Stimulated activated CD4-positive, alpha-beta T cell treated with anti-CD3 and anti-CD28 coated beads, Interleukin-2, amount 100 ng/mL, for 48 hours (primary cell): ENCODE measurements at regions not wholly inside any gene's neighbourhood (a gene's known extent, or its start where the extent isn't known, plus 50 kb on each side); places are given as distances from the start of the nearest gene placed in this dataset.

Experiments
- DNase-seq, 2 donors: peaks; one replicate each; pipeline ENCODE4 v3.0.0-alpha.2; 2020

DNA sequence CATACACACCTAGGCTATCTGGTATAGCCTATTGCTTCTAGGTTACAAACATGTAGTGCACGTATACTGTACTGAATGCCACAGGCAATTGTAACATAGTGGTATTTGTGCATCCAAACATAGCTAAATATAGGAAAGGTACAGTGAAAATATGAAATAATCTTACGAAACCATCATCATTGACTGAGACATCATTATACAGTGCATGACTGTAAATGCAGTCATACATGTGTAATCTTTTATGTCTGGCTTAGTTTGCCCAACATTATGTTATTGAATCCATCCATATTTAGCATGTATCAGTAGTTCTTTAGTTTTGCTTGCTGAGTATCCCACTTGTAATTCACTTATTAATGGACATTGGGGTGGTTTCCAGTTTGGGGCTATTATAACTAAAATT lies 124.9 kb downstream of the CYLD start:
- DNase-seq = no peak

DNA sequence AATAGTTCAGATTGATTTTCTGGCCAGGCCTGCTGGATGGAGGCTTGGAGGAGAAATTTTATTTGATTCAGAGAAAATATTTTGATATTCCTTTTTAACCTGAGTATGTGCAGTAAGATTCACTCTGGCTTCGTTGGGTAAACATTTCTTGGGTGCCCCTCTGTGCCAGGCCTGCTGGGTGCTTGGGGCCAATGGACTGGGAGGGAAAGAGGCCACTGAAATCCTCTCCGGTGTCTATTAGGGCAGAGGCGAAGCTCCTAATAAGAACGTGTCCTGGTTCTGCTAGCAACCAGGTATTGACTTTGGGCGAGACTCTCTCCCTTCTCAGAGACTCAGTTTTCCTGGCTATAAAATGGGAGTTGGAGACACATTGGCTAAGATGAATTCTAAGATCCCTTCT lies 122.5 kb downstream of the CYLD start:
- DNase-seq = no peak

DNA sequence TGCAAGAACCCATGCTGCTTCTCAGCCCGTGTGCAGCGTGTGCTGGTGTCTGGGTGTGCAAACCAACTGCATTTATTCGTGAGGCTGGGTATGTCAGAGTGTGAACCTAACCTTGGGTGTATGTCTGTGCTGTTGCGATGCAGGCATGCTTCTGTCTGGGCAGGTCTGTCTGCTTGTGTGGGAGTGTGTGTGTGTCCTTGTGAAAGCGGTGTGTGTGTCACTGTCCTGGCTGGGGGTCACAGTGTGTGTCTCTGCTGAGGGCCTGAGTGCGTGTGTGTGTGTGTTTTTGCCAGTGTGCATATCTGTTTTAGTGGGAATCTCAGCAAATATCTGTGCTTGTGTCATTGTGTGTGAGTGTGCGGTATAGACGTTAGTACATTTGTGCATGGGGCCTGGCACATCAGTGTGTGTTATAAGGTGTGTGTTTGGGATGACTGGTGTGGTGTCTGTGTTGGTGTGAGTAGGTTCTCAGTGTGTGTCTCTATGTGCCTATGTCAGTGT lies 121.8 kb downstream of the CYLD start:
- DNase-seq = no peak

DNA sequence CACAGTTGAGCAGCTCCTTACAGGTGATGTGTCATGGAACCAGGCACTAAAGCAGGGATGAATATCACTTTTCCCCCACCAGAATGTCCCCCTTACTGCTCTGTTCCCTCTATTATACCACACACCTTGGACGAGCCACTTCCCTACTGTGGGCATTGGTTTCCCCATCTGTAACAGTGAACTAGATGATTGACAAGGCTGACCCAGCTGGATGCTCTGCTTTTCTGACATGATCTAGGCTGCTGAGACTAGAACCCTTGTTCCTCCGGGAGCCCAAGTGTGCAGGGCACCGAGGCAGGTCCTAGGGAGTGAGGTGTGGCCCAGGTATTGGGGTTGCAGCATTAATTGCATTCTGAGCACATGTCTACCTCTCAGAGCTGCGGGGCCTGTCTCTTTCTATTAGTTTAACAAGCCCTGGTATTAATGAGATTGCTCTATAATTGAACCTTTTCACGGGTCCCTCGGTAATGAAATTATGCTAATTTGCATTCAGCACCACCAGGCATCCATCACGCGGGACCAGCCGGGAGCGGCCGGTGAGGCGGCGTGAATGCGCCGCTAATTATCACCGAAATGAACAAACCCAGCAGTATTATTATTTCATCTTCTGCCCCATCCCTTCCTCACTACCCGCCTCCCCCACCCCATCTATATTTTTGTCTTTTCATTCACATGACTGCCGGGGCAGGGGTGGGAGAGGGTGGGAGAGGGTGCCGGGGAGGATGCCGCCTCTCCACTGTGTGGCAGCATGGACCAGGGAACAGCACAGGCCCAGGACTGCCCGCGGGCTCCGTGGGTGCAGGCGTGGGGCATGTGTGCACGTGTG lies 121.1 kb downstream of the CYLD start:
- DNase-seq = no peak

DNA sequence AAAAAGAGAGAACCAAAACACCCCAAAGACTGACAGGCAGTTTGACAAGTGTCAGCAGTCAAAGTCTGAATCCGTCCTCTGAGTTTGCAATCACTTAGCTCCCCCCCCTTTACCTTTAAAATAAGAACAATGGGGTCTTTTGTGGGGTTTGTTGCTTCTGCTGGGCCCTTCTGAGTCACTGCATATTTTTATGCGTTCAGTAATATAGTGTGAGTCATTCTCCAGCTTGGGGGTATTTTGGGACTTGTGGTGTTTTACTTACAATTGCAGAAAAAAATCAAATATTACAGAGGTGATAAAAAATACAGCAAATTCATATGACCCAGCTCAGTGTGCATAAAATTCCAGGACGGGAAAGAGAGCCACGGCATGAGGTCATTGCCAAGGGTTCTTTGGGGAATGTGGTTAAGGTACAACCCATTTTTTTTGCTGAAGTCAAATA lies 120.1 kb downstream of the CYLD start:
- no peak for DNase-seq

DNA sequence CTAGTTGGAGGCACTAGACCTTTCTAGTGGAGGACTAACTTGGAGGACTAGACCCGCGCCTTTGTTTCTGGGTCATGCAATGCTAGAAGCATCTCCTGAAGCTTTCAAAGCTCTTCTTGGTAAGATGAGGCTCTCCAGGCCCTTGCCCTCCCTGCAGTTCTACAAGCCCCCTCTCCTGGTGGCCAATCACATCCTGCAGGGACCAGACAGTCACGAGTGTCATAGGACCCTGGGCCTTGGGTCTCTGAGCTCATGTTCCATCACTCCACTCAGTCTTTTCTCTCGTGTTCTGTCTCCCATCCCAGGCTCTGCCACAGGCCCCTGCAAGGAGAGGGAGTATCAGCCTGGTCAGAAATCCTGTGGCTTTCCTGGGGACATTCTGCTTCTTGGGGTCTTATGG lies 119.6 kb downstream of the CYLD start:
- DNase-seq = no peak

DNA sequence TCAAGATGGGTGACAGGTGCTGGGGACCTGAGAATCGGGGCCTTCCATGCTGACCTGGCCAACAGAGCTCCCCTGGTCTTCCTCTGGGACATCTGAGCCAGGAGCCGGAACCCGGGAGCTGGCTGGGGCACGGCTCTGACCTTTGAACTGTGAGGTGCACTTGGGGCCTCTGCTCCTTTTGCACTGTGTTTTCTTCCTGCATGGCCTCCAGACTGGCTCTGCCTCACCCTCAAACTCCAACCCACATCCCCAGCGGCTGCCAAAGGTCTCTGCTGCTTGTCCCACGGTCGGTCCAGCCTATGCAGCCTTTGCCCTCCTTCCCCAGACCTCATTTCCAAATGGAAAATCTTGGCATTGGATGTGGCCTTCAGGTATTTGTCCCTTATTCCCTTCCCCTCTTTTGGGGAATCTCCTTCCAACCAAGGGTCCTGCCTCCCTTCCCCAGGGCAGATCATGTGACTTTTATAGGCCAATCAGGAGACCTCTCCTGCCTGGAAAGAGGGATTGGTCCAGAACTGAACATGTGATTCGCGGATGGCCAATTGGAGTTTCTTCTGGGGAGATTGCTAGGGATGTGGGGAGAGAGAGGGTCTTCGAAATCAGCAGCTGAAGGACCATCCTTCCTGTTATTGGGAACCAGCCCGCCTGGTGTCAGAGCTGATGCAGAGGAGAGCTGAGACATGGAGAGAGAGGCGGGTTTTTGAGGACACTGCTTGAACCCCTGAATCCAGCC lies 117.9 kb downstream of the CYLD start:
- DNase-seq = no peak

DNA sequence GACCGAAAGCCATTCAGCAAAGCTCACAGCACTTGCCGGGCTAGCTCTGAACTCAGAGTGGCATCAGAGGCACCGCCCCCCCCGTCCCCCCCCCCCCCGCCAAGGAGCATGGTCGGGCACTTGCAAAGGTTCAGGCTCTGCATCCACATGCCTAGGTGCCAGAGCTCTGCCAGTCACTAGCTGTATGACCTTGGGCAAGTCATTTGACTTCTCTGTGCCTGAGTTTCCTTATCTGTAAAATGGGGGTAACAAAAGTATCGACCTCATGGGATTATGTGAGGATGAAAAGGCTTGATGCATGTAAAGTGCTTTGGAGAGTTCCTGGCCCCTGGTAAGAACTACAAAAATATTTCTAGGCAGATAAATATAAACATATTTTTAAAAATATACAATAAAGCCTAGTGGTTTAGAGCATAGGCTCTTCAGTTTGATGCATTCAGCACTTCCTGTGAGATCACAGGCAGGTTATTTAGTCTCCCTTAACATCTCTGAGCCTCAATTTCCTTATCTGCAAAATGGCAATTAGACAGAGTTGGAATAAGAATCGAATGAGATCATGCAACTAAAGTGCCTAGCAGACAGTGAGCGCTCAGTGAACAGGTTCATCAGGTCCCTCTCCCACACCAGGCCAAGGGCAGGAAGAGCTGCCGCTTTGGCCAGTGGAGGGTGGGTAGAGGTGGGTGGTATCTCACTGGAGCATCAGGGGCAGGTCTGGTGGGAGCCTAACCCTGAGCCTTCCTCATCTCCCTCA lies 117.2 kb downstream of the CYLD start:
- DNase-seq = no peak

DNA sequence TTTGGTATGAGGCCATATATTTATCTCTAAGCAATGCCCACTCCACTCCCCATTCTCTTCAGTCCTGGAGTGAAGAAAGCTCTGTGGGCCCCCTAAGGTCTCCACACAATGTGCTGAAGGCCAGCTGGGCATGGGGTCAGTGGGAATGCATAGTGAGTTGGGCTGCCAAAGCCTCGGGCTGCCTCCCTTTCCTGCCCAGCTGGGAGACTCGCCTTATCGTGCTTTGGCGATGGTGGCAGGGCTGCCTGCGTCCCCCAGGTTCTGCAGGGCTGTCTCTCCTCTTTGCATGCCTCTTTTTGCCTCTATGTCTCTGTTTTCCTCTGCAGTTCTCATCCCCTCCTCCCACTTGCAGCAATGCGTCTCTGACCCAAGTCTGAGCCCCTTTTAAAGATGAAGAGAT lies 116.5 kb downstream of the CYLD start:
- DNase-seq = no peak

DNA sequence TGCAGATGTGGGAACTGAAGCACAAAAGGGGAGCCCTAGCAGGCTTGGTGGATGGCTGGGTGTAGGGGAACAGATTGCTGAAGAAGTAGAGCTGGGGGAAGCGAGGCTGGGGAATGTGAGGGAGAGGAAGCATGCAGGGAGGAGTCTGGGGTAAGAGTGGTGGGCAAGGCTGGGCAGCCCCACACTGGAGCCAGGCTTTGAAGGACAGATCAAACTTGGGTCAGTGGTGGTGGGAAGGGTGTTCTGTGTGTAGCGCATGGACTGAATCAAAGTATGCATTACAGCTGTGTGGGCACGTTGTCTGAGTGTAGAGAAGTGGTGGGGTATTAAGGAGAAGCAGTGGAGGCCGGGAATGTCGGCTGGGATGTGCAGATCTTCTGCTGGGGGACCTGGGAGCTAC lies 116.0 kb downstream of the CYLD start:
- no peak for DNase-seq

DNA sequence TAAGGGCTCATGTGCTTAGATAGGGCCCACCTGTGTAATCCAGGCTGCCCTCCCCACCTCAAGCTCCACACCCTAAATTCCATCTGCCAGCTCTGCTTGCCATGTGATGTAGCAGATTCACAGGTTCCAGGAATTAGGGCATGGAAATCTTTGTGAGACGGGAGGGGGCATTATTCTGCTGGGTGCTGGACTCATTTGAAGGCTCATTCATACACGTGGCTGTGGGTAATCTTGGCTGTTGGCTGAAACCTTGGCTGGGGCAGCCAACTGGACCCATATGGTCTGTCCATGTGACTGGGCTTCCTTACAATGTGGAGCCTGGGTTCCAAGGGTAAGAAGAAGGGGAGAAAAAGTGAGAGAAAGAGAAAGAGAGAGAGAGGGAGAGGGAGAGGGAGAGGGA lies 115.1 kb downstream of the CYLD start:
- DNase-seq = no peak

DNA sequence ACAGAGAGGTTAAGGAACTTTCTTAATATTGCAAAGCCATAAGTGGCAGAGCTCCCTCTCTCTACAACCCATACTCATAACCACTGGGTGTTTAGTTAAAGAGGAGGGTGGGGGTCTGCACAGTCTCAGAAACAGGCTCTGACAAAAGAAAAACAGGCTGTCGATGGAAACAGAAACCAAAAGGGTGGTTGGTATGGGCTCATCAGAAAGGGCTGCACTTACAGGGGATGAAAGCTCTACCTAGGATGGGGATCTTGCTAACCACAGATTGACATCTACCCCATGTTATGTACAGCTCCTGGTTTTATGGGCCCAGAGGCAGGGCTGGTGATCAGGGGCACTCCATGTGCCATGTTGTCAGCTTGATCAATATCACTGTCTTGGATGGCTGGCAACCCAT lies 111.4 kb downstream of the CYLD start:
- DNase-seq = no peak
